A549 (cell line): ENCODE measurements at regions not wholly inside any gene's neighbourhood (a gene's known extent, or its start where the extent isn't known, plus 50 kb on each side); places are given as distances from the start of the nearest gene placed in this dataset.
"Not testable (repeated sequence)": the region's sequence is repeated elsewhere in the genome, so short reads cannot be mapped to it uniquely, and the experiment has no call there.

Experiments
- ATAC-seq, 2 experiments: fragments of 200-7000 bp in 1 of 2; fragments of >200 bp in 1 of 2; cut with Nextera tagmentation in 1 of 2; cut with Tn5 transposase in 1 of 2; 3 replicates each; pipeline versions ENCODE4 v1.8.0 to v1.9.1; 2018 to 2020; ENCODE audit warnings: mild to moderate bottlenecking in 1 of 2, moderate library complexity in 1 of 2
- CTCF ChIA-PET: fragments of 300-600 bp; sonication (Branson Sonifier 250); formaldehyde crosslinking; extraction: SDS; loops from one replicate; lab custom pipeline; 2021; ENCODE audit warnings: antibody characterized with exemption, inconsistent platforms; lab: Yijun Ruan, JAX
- POLR2A ChIA-PET: fragments of 350-600 bp; formaldehyde crosslinking; extraction: SDS; loops from one replicate; lab custom pipeline; 2021; ENCODE audit warnings: antibody characterized with exemption, inconsistent platforms; lab: Yijun Ruan, JAX
- DNase-seq, 2 experiments: peaks; one replicate each; pipeline versions ENCODE4 v3.0.0 to v3.0.0-alpha.2; 2011 to 2016; ENCODE audit warnings: low read depth in 1 of 2, low spot score in 1 of 2
- FAIRE-seq: peaks from 2 replicates; lab custom pipeline; 2011; peaks lifted over from hg19 to GRCh38; lab: Jason Lieb, UNC
- H3K27ac ChIP-seq, 2 experiments: fragments of >200 bp; sonication (Bioruptor Twin); formaldehyde crosslinking; 3 replicates each; pipeline ENCODE4 v1.5.1; 2016 to 2017
- H3K4me1 ChIP-seq: fragments of >200 bp; sonication (Bioruptor Twin); formaldehyde crosslinking; 3 replicates; pipeline ENCODE4 v1.6.1; 2016
- H3K4me2 ChIP-seq: fragments of >200 bp; sonication (Bioruptor Twin); formaldehyde crosslinking; 3 replicates; pipeline ENCODE4 v1.6.1; 2016
- H3K4me3 ChIP-seq: fragments of >200 bp; sonication (Bioruptor Twin); formaldehyde crosslinking; 3 replicates; pipeline ENCODE4 v1.5.1; 2016
- H3K9me3 ChIP-seq: fragments of >200 bp; sonication (Bioruptor Twin); formaldehyde crosslinking; 3 replicates; pipeline ENCODE4 v1.6.1; 2016
- BHLHE40 ChIP-seq: IDR thresholded peaks from 2 replicates; pipeline ENCODE4 v1.6.1; 2012; ENCODE audit warnings: low read depth, low read length, inconsistent platforms
- CBX2 ChIP-seq: fragments of 200-600 bp; sonication (generic); IDR thresholded peaks from 2 replicates; pipeline ENCODE4 v1.6.1; 2016; ENCODE audit warnings: low read depth, mild to moderate bottlenecking, borderline replicate concordance
- CEBPB ChIP-seq, 2 experiments: fragments of >200 bp in 1 of 2; sonication (Bioruptor Twin) in 1 of 2; formaldehyde crosslinking in 1 of 2; IDR thresholded peaks; 2 replicates each; pipeline ENCODE4 v1.6.1; 2012 to 2016
- CHD2 ChIP-seq: fragments of 150-350 bp; IDR thresholded peaks from 2 replicates; pipeline ENCODE4 v1.6.1; 2014; ENCODE audit warnings: low read length; ENCODE audit not compliant: partially characterized antibody
- CHD4 ChIP-seq: fragments of 200-600 bp; sonication (generic); IDR thresholded peaks from 2 replicates; pipeline ENCODE4 v1.6.1; 2016; ENCODE audit warnings: antibody characterized with exemption, mild to moderate bottlenecking, borderline replicate concordance
- ESRRA ChIP-seq: fragments of 150-350 bp; IDR thresholded peaks from 2 replicates; pipeline ENCODE4 v1.6.1; 2014; ENCODE audit warnings: mild to moderate bottlenecking, low read length, borderline replicate concordance
- FOSB ChIP-seq: fragments of 250-450 bp; sonication (Bioruptor Pico); IDR thresholded peaks from 2 replicates; pipeline ENCODE4 v1.5.0; 2020; ENCODE audit warnings: mild to moderate bottlenecking, moderate library complexity
- FOXS1 ChIP-seq: fragments of 250-450 bp; sonication (Bioruptor Pico); IDR thresholded peaks from 2 replicates; pipeline ENCODE4 v1.5.0; 2020; ENCODE audit warnings: mild to moderate bottlenecking, moderate library complexity
- HEYL ChIP-seq: fragments of 250-450 bp; sonication (Bioruptor Pico); IDR thresholded peaks from 2 replicates; pipeline ENCODE4 v1.8.0; 2021; ENCODE audit warnings: mild to moderate bottlenecking, moderate library complexity
- HOXB13 ChIP-seq: fragments of 250-450 bp; sonication (Bioruptor Pico); IDR thresholded peaks from 2 replicates; pipeline ENCODE4 v1.5.0; 2020; ENCODE audit warnings: low read depth, mild to moderate bottlenecking, moderate library complexity
- HOXB5 ChIP-seq: fragments of 250-450 bp; sonication (Bioruptor Pico); IDR thresholded peaks from 2 replicates; pipeline ENCODE4 v1.5.0; 2020; ENCODE audit warnings: mild to moderate bottlenecking, moderate library complexity
- JUNB ChIP-seq: fragments of >200 bp; sonication (Bioruptor Twin); formaldehyde crosslinking; IDR thresholded peaks from 2 replicates; pipeline ENCODE4 v1.6.1; 2016
- KDM5A ChIP-seq: fragments of 200-600 bp; sonication (generic); IDR thresholded peaks from 2 replicates; pipeline ENCODE4 v1.6.1; 2016; ENCODE audit warnings: antibody characterized with exemption, mild to moderate bottlenecking
- MAX ChIP-seq: IDR thresholded peaks from 2 replicates; pipeline ENCODE4 v1.6.1; 2012
- MYC ChIP-seq: IDR thresholded peaks from 2 replicates; pipeline ENCODE4 v1.6.1; 2012; ENCODE audit warnings: mild to moderate bottlenecking, inconsistent platforms, low read length, improper control_type of control experiment, borderline replicate concordance
- NFE2L2 ChIP-seq: fragments of 150-350 bp; conservative IDR thresholded peaks from 2 replicates; pipeline ENCODE4 v1.6.1; 2014; ENCODE audit warnings: low read length
- NPAS2 ChIP-seq: fragments of 250-450 bp; sonication (Bioruptor Pico); IDR thresholded peaks from 2 replicates; pipeline ENCODE4 v1.8.0; 2022; ENCODE audit warnings: mild to moderate bottlenecking, moderate library complexity, borderline replicate concordance
- POLR2A ChIP-seq: IDR thresholded peaks from 2 replicates; pipeline ENCODE4 v1.6.1; 2012; ENCODE audit warnings: mild to moderate bottlenecking, low read length
- POLR2AphosphoS2 ChIP-seq: conservative IDR thresholded peaks from 2 replicates; pipeline ENCODE4 v1.6.1; 2012; ENCODE audit warnings: low read length, improper control_type of control experiment, inconsistent platforms
- RAD21 ChIP-seq, 2 experiments: fragments of >200 bp in 1 of 2; sonication (Bioruptor Twin) in 1 of 2; formaldehyde crosslinking in 1 of 2; IDR thresholded peaks in 1 of 2; conservative IDR thresholded peaks in 1 of 2; 2 replicates in 1 of 2; 3 replicates in 1 of 2; pipeline ENCODE4 v1.6.1; 2012 to 2018; ENCODE audit warnings: inconsistent platforms in 1 of 2
- RARB ChIP-seq: fragments of 250-450 bp; sonication (Bioruptor Pico); IDR thresholded peaks from 2 replicates; pipeline ENCODE4 v1.8.0; 2021; ENCODE audit warnings: mild to moderate bottlenecking, moderate library complexity
- RCOR1 ChIP-seq: fragments of 150-350 bp; IDR thresholded peaks from 2 replicates; pipeline ENCODE4 v1.6.1; 2014; ENCODE audit warnings: antibody characterized with exemption, low read length, low read depth
- RNF2 ChIP-seq: fragments of 200-600 bp; sonication (generic); IDR thresholded peaks from 2 replicates; pipeline ENCODE4 v1.6.1; 2016; ENCODE audit warnings: low read depth, mild to moderate bottlenecking, antibody characterized with exemption, moderate library complexity, borderline replicate concordance
- SREBF2 ChIP-seq: fragments of 450-650 bp; IDR thresholded peaks from 2 replicates; pipeline ENCODE4 v1.6.1; 2014; ENCODE audit warnings: mild to moderate bottlenecking, moderate library complexity
- TFCP2L1 ChIP-seq: fragments of 250-450 bp; sonication (Bioruptor Pico); IDR thresholded peaks from 2 replicates; pipeline ENCODE4 v1.5.0; 2021; ENCODE audit warnings: mild to moderate bottlenecking
- ZSCAN20 ChIP-seq: fragments of 250-450 bp; sonication (Bioruptor Pico); IDR thresholded peaks from 2 replicates; pipeline ENCODE4 v1.8.0; 2022; ENCODE audit warnings: mild to moderate bottlenecking, moderate library complexity
- WGBS: methylation state at CpG from one replicate; pipeline ENCODE4 v1.1.6; 2017; ENCODE audit errors: missing lambda C conversion rate; 5-methylcytosine and 5-hydroxymethylcytosine counted together

- TF ChIP-seq HEYL (CRISPR knock-in tag) = no peak
- TF ChIP-seq FOSB (CRISPR knock-in tag) = no peak
- TF ChIP-seq POLR2AphosphoS2 = no peak
- no peak for TF ChIP-seq KDM5A
- no peak for TF ChIP-seq CBX2
- no peak for TF ChIP-seq RCOR1
- TF ChIP-seq ZSCAN20 = no peak
- no peak for TF ChIP-seq BHLHE40
- no peak for TF ChIP-seq SREBF2
- TF ChIP-seq NPAS2 (CRISPR knock-in tag) = no peak
- TF ChIP-seq, all 56 proteins: peak for 0
Measured at GRCh38 chr20:19918965-19919329, 98.2 kb upstream of the NAA20 start (continued).

GRCh38 chr20:19920381-19921138 lies 96.6 kb upstream of the NAA20 start:
- ChIA-PET POLR2A (no interaction called here), CTCF (no interaction called here)
- no peak for TF ChIP-seq MYC
- no peak for TF ChIP-seq JUNB
- no peak for TF ChIP-seq HOXB5 (CRISPR knock-in tag)
- no peak for TF ChIP-seq CEBPB (IDR thresholded peaks at IDR 0.05)
- TF ChIP-seq RAD21 (conservative IDR thresholded peaks at IDR 0.05 in 1 of 2, IDR thresholded peaks at IDR 0.05 in 1 of 2) = no peak
- TF ChIP-seq CHD4 = no peak
- TF ChIP-seq POLR2A = no peak
- TF ChIP-seq FOXS1 = no peak
- TF ChIP-seq ESRRA = no peak
- TF ChIP-seq TFCP2L1 = no peak
- TF ChIP-seq RCOR1 = no peak
- TF ChIP-seq HOXB13 (CRISPR knock-in tag) = no peak
- TF ChIP-seq NFE2L2 = no peak
- no peak for TF ChIP-seq RARB (CRISPR knock-in tag)
- no peak for TF ChIP-seq RNF2
- WGBS = 90% methylated on average over 14 of the region's 14 CpGs
- Histone ChIP-seq H3K4me2 (no peak overlapping the region), H3K4me1 (peaks cover 12% of the 10 kb centered on the region; the same call in 1 of the 3 replicates), H3K9me3 (no peaks in the 10 kb centered on the region), H3K4me3 (no peak overlapping the region), H3K27ac (no peak overlapping the region; a peak in 1 of 6 replicates)
- DNase-seq = no peak
- no peak for FAIRE-seq
- no peak for ATAC-seq

GRCh38 chr20:19921284-19921793 lies 95.8 kb upstream of the NAA20 start:
- Histone ChIP-seq H3K27ac (peak overlapping the region in 1 of 2 experiments; percentile 8; a peak in 1 of 6 replicates), H3K4me1 (0 out of 3 replicates have a peak, but pooled peaks cover 4% of the 10 kb centered on the region), H3K4me3 (no peak overlapping the region), H3K4me2 (no peak overlapping the region), H3K9me3 (no peaks in the 10 kb centered on the region)
- peak in 1 of 2 experiments; percentile 48; a peak in 1 of 6 replicates for ATAC-seq
- whole genome bisulfite sequencing = 81% methylated on average over 14 of the region's 14 CpGs
- ChIA-PET CTCF (interaction anchor here (0.6 to 1.6 kb wide), 6 partner anchors 8 to 228 kb away, joined by 3 to 5 read pairs (median 4); no protein-coding TSS in a partner anchor), POLR2A (no interaction called here)
- TF ChIP-seq MAX = no peak
- no peak for TF ChIP-seq CHD2
- 0 out of 5 replicates have a peak, but pooled peaks of 1 of the 2 experiments have one; percentile 6 for TF ChIP-seq RAD21 (conservative IDR thresholded peaks at IDR 0.05 in 1 of 2, IDR thresholded peaks at IDR 0.05 in 1 of 2)
- no peak for TF ChIP-seq CHD4
- TF ChIP-seq RNF2 = no peak
- FAIRE-seq = no peak
- no peak for DNase-seq

GRCh38 chr20:19921829-19922228 lies 95.3 kb upstream of the NAA20 start:
- H3K9me3 ChIP-seq, POLR2A ChIA-PET, DNase-seq, FAIRE-seq, H3K4me3 ChIP-seq, H3K4me2 ChIP-seq, H3K4me1 ChIP-seq, ATAC-seq: not testable (repeated sequence)
- 92% methylated on average over 9 of the region's 9 CpGs for WGBS
- H3K27ac ChIP-seq = peak overlapping the region in 1 of 2 experiments; percentile 8; a peak in 1 of 6 replicates
- CTCF ChIA-PET = interaction anchor here (0.6 to 1.6 kb wide), 9 partner anchors 8 to 228 kb away, joined by 3 to 5 read pairs (median 4); no protein-coding TSS in a partner anchor
